Body of pancreas (tissue), 4 donors: ENCODE measurements at regions not wholly inside any gene's neighbourhood (a gene's known extent, or its start where the extent isn't known, plus 50 kb on each side); places are given as distances from the start of the nearest gene placed in this dataset.

Experiments
- ATAC-seq: fragments of 150-250 bp; one replicate; pipeline ENCODE4 v1.9.1; 2016
- DNase-seq, 4 donors: peaks; one replicate each; pipeline ENCODE4 v3.0.0-alpha.2; 2019
- H3K27ac ChIP-seq, 4 donors: fragments of 200-600 bp; sonication (generic); 1 replicate in 3 of 4; 2 replicates in 1 of 4; pipeline versions ENCODE4 v1.5.1 to v1.6.1; 2016 to 2019; ENCODE audit warnings: mild to moderate bottlenecking in 1 of 4, mixed read lengths in 1 of 4, moderate library complexity in 1 of 4
- H3K27me3 ChIP-seq, 2 donors: fragments of 200-600 bp; sonication (generic); one replicate each; pipeline ENCODE4 v1.6.0; 2016; ENCODE audit warnings: mild to moderate bottlenecking in 1 of 2
- H3K36me3 ChIP-seq, 2 donors: fragments of 200-600 bp; sonication (generic); replicated peaks in 1 of 2; 2 replicates each; pipeline ENCODE4 v1.5.1; 2016; ENCODE audit warnings: low read depth in 2 of 2; ENCODE audit not compliant: insufficient read depth in 1 of 2
- H3K4me1 ChIP-seq: fragments of 200-600 bp; sonication (generic); one replicate; pipeline ENCODE4 v1.6.0; 2016
- H3K4me3 ChIP-seq, 2 donors: fragments of 200-600 bp; sonication (generic); 1 replicate in 1 of 2; 2 replicates in 1 of 2; pipeline ENCODE4 v1.5.1; 2016 to 2019
- H3K9me3 ChIP-seq, 3 donors: fragments of 200-600 bp; sonication (generic); 1 replicate in 2 of 3; 2 replicates in 1 of 3; pipeline ENCODE4 v1.5.1; 2016
- POLR2A ChIP-seq, 3 donors: fragments of 450-650 bp; IDR thresholded peaks; one replicate each; pipeline ENCODE4 v1.6.1; 2016; ENCODE audit warnings: antibody characterized with exemption in 3 of 3, mild to moderate bottlenecking in 2 of 3
- WGBS, 2 donors: methylation state at CpG; one replicate each; pipeline ENCODE4 v1.1.5; 2017; 5-methylcytosine and 5-hydroxymethylcytosine counted together
- intact Hi-C: fragments of 100-400 bp; cut with DNase I; formaldehyde crosslinking; loops from one replicate; pipeline ENCODE4 v1.15.1; 2023
- TF ChIP-seq, protein P1 (sequence below), 7 experiments: fragments of 450-650 bp in 4 of 7; fragments of 200-600 bp in 3 of 7; sonication (generic) in 3 of 7; IDR thresholded peaks; one replicate each; pipeline ENCODE4 v1.5.1; 2016 to 2019; ENCODE audit warnings: antibody characterized with exemption in 7 of 7

DNA sequence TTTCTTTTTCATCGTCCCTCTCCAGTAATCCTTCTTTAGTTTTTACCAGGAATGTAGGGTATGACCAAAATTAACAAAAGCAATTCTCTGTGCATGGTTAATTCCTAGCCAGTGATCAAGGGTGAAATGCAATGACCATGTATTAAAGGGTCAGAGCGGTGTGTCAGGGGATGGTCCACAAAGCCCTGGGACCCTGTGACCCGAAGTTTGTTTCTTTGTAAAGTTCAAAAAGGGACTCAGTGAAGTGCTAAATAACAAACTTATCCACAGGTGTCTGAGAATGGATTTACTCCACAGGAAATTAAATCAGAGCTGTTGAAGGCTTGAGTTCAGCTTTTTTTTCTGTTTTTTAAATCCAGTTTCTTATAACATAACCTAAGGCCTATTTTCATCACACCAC is 375.7 kb downstream of the GJA1 start:
- Histone ChIP-seq H3K36me3 (no peaks in the 10 kb centered on the region), H3K27me3 (no peaks in the 10 kb centered on the region), H3K9me3 (no peaks in the 10 kb centered on the region), H3K27ac (no peak overlapping the region), H3K4me3 (no peak overlapping the region), H3K4me1 (no peaks in the 10 kb centered on the region)
- intact Hi-C loops, result no loop called here
- TF ChIP-seq, protein P1, sequence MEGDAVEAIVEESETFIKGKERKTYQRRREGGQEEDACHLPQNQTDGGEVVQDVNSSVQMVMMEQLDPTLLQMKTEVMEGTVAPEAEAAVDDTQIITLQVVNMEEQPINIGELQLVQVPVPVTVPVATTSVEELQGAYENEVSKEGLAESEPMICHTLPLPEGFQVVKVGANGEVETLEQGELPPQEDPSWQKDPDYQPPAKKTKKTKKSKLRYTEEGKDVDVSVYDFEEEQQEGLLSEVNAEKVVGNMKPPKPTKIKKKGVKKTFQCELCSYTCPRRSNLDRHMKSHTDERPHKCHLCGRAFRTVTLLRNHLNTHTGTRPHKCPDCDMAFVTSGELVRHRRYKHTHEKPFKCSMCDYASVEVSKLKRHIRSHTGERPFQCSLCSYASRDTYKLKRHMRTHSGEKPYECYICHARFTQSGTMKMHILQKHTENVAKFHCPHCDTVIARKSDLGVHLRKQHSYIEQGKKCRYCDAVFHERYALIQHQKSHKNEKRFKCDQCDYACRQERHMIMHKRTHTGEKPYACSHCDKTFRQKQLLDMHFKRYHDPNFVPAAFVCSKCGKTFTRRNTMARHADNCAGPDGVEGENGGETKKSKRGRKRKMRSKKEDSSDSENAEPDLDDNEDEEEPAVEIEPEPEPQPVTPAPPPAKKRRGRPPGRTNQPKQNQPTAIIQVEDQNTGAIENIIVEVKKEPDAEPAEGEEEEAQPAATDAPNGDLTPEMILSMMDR (IDR thresholded peaks at IDR 0.05), result no peak
- TF ChIP-seq POLR2A (IDR thresholded peaks at IDR 0.05), result no peak
- no peak for ATAC-seq
- no peak for DNase-seq
- WGBS, 2 donors, result 75 to 77% methylated on average over 3 of the region's 3 CpGs

DNA sequence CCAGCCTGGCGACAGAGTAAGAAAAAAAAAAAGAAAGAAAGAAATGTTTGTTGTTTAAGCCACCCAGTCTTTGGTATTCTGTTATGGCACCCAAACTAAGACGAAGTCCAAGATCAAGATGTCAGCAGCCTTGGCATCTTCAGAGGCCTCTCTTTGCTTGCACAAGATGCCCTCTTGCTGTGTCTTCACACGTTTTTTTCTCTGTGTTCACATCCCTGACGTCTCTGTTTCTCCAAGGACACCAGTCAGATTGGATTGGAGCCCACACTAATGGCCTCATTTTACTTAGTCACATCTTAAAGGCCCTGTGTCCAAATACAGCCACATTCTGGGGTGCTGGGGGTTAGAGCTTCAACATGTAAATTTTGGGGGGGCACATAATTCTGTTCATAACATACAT is 380.9 kb downstream of the GJA1 start:
- DNase-seq, result no peak
- WGBS, 2 donors, result 51 to 52% methylated on average over 4 of the region's 4 CpGs
- ATAC-seq, result no peak

DNA sequence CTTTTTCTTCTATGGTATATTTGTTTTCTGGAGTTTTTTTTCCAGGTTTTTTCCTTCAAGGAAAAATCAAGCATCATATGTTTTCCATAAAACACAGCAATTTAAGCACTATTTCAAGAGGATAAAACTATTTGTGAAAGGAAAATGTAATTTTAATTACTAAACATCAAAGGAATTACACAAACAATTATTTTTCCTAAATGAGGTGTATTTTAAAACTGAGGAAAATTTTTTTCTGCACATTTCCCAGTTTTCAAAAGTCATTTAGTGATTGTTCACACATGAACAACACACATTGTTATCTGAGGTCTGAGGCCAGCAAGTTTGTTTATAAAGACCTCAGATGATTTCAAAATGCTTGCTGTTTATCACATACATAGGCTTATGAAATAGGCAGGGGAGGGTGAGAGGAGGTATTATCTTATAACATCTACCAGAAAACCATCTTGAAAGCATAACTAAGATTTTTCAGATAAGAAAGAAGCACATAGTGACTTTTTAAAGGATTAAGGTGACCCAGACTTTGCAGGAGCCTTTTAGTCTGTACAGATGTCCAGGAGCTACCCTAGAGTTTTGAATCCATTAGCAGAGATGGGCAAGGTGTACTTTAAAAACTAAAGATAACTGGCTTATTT is 381.6 kb downstream of the GJA1 start:
- intact Hi-C loops, result no loop called here
- Histone ChIP-seq H3K4me3 (no peak overlapping the region), H3K27ac (no peak overlapping the region), H3K27me3 (no peaks in the 10 kb centered on the region), H3K4me1 (no peaks in the 10 kb centered on the region), H3K36me3 (no peaks in the 10 kb centered on the region), H3K9me3 (no peaks in the 10 kb centered on the region)
- ATAC-seq, result no peak
- TF ChIP-seq POLR2A (IDR thresholded peaks at IDR 0.05), result no peak
- TF ChIP-seq, protein P1 (IDR thresholded peaks at IDR 0.05), result no peak
- DNase-seq, result no peak

More for the DNA sequence above, 380.9 kb downstream of the GJA1 start:
- H3K36me3 ChIP-seq, result no peaks in the 10 kb centered on the region
- H3K4me3 ChIP-seq, result no peak overlapping the region
- TF ChIP-seq, protein P1 (IDR thresholded peaks at IDR 0.05), result no peak
- no peak for TF ChIP-seq POLR2A (IDR thresholded peaks at IDR 0.05)
- H3K27ac ChIP-seq, result no peak overlapping the region
- H3K9me3 ChIP-seq, result no peaks in the 10 kb centered on the region
- intact Hi-C loops, result no loop called here
- H3K27me3 ChIP-seq, result no peaks in the 10 kb centered on the region
- no peaks in the 10 kb centered on the region for H3K4me1 ChIP-seq

DNA sequence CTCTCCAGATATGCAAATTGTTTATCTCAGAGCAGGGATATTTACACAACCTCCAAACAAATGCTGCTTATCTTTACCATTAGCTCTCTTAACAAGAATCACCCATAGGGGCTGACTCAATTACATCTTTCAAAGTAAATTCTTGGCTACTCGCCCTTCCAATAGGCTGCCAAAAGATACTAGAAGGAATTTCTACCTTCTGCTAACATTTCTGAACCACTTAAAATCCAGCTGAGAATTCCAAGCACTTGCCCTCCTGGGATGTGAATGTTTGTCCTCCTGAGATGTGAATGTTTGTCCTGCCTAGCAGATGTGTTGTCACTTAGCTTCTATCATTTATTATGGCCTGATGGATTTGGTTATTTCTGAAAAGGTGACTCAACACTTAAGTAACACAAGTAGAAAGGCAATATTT is 388.0 kb downstream of the GJA1 start:
- Histone ChIP-seq H3K27ac (no peak overlapping the region), H3K4me3 (no peak overlapping the region), H3K36me3 (no peaks in the 10 kb centered on the region), H3K4me1 (peaks cover 8% of the 10 kb centered on the region), H3K27me3 (no peaks in the 10 kb centered on the region), H3K9me3 (no peaks in the 10 kb centered on the region)
- no peak for TF ChIP-seq POLR2A (IDR thresholded peaks at IDR 0.05)
- TF ChIP-seq, protein P1 (IDR thresholded peaks at IDR 0.05), result no peak
- intact Hi-C loops, result no loop called here
- WGBS, 2 donors, result 44 to 50% methylated on average over 1 of the region's 1 CpG
- DNase-seq (no peak), ATAC-seq (no peak)

DNA sequence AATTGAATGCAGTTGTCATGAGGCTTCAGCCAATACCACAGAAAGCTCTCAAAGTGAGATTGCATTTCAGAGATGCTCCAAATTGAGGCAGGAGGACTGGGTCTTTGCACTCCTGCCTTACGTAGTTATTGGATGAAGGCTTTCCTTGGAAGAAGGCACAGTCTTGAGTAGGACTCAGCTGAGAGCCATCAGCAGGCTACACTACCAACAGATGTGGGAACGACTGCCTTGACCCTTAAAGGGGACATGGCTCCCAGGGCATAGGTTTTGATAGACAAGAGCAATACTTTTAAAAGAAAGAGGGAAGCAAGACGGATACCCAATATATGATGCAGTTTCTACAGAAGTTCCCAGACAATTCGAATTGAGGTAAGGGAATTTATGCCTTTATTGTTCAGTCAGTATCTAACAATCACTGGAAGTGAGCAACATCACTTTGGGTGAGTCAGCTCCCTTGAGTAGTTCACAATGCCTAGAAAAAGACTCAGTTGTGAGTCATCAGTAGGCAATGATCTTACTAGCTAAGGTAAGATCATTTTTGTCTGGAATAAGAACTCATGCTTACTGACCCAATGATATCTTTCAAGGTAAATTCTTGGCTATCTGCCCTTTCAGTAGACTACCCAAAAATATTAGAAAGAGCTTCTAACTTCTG is 390.8 kb downstream of the GJA1 start:
- ATAC-seq, result no peak

More for the DNA sequence above, 390.8 kb downstream of the GJA1 start:
- Histone ChIP-seq H3K9me3 (no peaks in the 10 kb centered on the region), H3K36me3 (no peaks in the 10 kb centered on the region), H3K27ac (no peak overlapping the region), H3K4me1 (peaks cover 8% of the 10 kb centered on the region), H3K4me3 (no peak overlapping the region), H3K27me3 (no peaks in the 10 kb centered on the region)
- intact Hi-C loops, result no loop called here
- TF ChIP-seq, protein P1 (IDR thresholded peaks at IDR 0.05), result no peak
- no peak for TF ChIP-seq POLR2A (IDR thresholded peaks at IDR 0.05)
- DNase-seq, result no peak
- 83 to 85% methylated on average over 4 of the region's 4 CpGs for WGBS, 2 donors
